ENCODE measurements at regions not wholly inside any gene's neighbourhood (a gene's known extent, or its start where the extent isn't known, plus 50 kb on each side); places are given as distances from the start of the nearest gene placed in this dataset.

DNA sequence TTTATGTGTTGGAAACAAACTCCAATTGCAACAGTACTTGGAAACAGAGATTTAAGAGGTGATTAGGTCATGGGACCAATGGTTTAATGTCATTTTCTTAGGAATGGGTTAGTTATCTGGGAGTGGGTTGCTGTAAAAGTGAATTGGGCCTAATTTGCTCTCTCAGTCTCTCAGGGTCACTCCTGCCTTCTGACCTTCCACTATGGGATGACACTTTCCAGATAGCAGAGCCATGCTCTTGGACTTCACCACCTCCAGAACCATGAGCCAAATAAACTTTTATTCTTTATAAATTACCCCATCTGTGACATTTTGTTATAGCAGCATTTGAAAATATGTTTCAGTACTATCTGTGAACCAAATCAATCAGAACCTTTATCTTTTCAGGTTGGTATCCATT, 1509.1 kb downstream of the REEP3 start:
- TF ChIP-seq POLR2A (IDR thresholded peaks at IDR 0.05) (no peak), POLR2AphosphoS5 (IDR thresholded peaks at IDR 0.05) (no peak), CTCF (IDR thresholded peaks at IDR 0.05) (no peak), EP300 (IDR thresholded peaks at IDR 0.05) (no peak)
- no peak overlapping the region for H3K27ac ChIP-seq
- no peak for DNase-seq (ENCODE audit: low spot score in 2 of 2)
- no peaks in the 10 kb centered on the region for H3K36me3 ChIP-seq
- H3K4me1 ChIP-seq: no peaks in the 10 kb centered on the region
- H3K27me3 ChIP-seq: no peaks in the 10 kb centered on the region
- no peak overlapping the region for H3K4me3 ChIP-seq
- H3K9me3 ChIP-seq: peaks cover 6% of the 10 kb centered on the region

- 26% methylated on average over 4 of the region's 4 CpGs for WGBS
- no peak overlapping the region for H3K27ac ChIP-seq
- no peak for DNase-seq (ENCODE audit: low spot score in 2 of 2)
These were observed 1511.9 kb downstream of the REEP3 start for GRCh38 chr10:65032867-65033769.

DNA sequence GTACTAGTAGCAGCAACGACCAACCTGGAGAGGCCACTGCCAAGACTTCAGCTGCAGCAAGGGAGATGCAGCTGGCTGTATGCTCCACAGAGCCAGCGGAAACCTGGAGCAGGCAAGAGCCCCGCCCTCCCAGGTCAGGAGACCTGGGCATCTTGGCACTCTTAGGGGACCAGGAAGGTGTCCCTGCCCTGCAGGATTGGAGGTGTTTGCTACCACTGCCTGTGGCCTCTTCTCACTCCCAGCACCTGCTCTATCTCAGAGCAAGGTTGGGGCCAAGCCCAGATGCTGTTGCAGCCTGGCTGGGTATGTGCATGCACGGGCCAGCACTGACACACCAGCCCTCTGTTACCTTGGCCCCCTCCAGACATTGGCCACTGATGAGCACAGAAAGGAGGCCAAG, 1512.8 kb downstream of the REEP3 start:
- TF ChIP-seq POLR2AphosphoS5 (IDR thresholded peaks at IDR 0.05) (no peak), EP300 (IDR thresholded peaks at IDR 0.05) (no peak), CTCF (IDR thresholded peaks at IDR 0.05) (no peak), POLR2A (IDR thresholded peaks at IDR 0.05) (no peak)
- Histone ChIP-seq H3K4me1 (no peaks in the 10 kb centered on the region), H3K4me3 (no peak overlapping the region), H3K27me3 (no peaks in the 10 kb centered on the region), H3K36me3 (no peaks in the 10 kb centered on the region), H3K27ac (no peak overlapping the region), H3K9me3 (peaks cover 6% of the 10 kb centered on the region)
- no peak for DNase-seq (ENCODE audit: low spot score in 2 of 2)
- WGBS: 41% methylated on average over 4 of the region's 4 CpGs

More at GRCh38 chr10:65032867-65033769, 1511.9 kb downstream of the REEP3 start:
- Histone ChIP-seq H3K9me3 (peaks cover 6% of the 10 kb centered on the region), H3K4me1 (no peaks in the 10 kb centered on the region), H3K36me3 (no peaks in the 10 kb centered on the region), H3K27me3 (no peaks in the 10 kb centered on the region), H3K4me3 (no peak overlapping the region)
- no peak for TF ChIP-seq POLR2AphosphoS5 (IDR thresholded peaks at IDR 0.05)
- TF ChIP-seq CTCF (IDR thresholded peaks at IDR 0.05): no peak

DNA sequence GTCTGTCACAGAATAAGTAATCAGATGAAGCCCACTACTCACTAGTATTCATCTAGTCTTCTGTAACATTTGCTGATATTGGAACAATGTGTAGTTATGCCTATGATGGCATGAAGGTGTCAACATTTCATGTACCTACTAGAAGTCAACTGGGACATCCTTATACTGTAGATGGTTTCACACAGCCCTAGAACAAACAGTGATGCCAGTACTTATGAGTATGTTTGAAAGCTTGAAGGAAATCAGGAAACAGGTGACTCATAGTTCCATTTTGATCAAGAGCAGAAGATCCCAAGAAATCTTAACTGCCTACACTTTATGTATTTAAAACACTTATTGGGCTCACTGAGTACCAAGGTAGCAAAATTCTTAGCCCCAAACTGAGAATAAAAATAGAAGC, 1519.6 kb downstream of the REEP3 start:
- Histone ChIP-seq H3K4me3 (no peak overlapping the region), H3K36me3 (no peaks in the 10 kb centered on the region), H3K27ac (no peak overlapping the region), H3K27me3 (no peaks in the 10 kb centered on the region), H3K4me1 (no peaks in the 10 kb centered on the region), H3K9me3 (no peaks in the 10 kb centered on the region)
- no peak for DNase-seq (ENCODE audit: low spot score in 2 of 2)
- no peak for TF ChIP-seq CTCF (IDR thresholded peaks at IDR 0.05)

DNA sequence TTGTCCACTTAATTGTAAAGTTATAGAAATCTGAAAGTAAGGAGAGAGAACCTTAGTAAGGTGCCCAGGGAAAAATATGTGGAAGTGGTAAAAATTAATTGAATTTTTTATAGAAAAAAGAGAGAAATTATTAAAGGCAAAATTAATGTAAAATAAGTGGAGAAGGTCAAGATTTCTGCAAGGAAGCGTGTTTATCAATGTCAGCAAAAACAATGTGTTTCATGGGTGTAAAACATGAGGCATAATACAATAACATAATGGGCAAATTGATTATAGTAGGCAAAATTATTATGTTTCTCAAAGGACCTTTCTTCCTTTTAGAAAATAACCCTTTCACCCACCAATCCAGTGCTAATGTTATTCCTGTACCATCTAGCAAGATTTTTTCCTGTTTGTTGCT, 1520.1 kb downstream of the REEP3 start:
- Histone ChIP-seq H3K4me3 (no peak overlapping the region), H3K36me3 (no peaks in the 10 kb centered on the region), H3K4me1 (no peaks in the 10 kb centered on the region), H3K27ac (no peak overlapping the region), H3K9me3 (no peaks in the 10 kb centered on the region), H3K27me3 (no peaks in the 10 kb centered on the region)
- no peak for DNase-seq (ENCODE audit: low spot score in 2 of 2)
- WGBS: 85% methylated on average over 1 of the region's 1 CpG
- TF ChIP-seq EP300 (IDR thresholded peaks at IDR 0.05) (no peak), POLR2A (IDR thresholded peaks at IDR 0.05) (no peak), CTCF (IDR thresholded peaks at IDR 0.05) (no peak), POLR2AphosphoS5 (IDR thresholded peaks at IDR 0.05) (no peak)
